GM12892 (cell line): ENCODE measurements at regions not wholly inside any gene's neighbourhood (a gene's known extent, or its start where the extent isn't known, plus 50 kb on each side); places are given as distances from the start of the nearest gene placed in this dataset.

Experiments
- DNase-seq: peaks from one replicate; pipeline ENCODE4 v3.0.0; 2011; ENCODE audit not compliant: insufficient read length
- FAIRE-seq: peaks from 2 replicates; lab custom pipeline; 2011; peaks lifted over from hg19 to GRCh38; lab: Jason Lieb, UNC
- POLR2A ChIP-seq: IDR thresholded peaks from 2 replicates; pipeline ENCODE4 v1.6.1; 2011; ENCODE audit warnings: low read depth, low read length, control low read depth
- POLR2AphosphoS5 ChIP-seq: IDR thresholded peaks from 2 replicates; pipeline ENCODE4 v1.6.1; 2011; ENCODE audit warnings: low read depth, low read length, control low read depth
- TAF1 ChIP-seq: IDR thresholded peaks from 2 replicates; pipeline ENCODE4 v1.6.1; 2011; ENCODE audit warnings: low read depth, mild to moderate bottlenecking, control low read depth, low read length, borderline replicate concordance

GRCh38 chr10:111335826-111336225 is 259.0 kb downstream of the ADRA2A start:
- DNase-seq (no peak), FAIRE-seq (no peak)
- TF ChIP-seq POLR2A (no peak), TAF1 (no peak), POLR2AphosphoS5 (no peak)

DNA sequence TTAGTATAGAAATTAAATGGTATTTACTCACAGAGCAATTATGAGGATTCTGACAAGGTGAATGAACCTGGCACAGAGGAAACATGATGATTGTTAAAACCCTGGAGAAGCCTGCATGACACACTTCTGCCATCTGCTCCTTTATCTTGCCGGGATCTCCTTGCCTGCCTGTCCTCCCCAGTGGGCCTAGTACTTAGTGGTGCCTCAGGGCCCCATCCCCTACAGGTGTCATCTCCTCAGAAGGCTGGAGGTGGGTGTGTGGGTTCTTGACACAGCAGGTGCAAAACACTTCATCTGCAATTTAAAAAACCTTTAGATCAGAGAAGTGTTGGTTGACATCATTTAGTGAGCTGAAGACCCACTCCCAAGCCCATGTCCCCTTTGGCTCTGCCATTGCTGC is 261.2 kb downstream of the ADRA2A start:
- DNase-seq = no peak
- no peak for FAIRE-seq
- TF ChIP-seq POLR2AphosphoS5 (no peak), TAF1 (no peak), POLR2A (no peak)

DNA sequence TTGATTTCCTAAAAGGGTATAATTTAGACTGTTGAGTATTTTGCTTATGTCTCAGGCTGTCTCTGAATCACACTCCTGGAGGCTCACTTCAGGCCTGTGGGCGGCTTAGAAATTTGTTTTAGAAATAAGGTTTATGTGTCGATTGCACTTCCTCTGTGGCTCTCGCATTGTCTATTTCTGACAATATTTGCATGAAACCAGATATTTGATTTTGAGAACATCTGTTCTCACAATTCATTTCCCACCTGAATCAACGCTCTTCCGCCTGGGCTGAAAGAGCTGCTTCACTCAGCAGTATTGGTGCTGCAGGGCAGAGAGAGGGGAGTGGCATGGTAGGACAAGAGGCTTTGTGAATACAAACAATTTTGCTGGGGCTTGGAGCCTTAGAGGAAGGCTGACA is 262.0 kb downstream of the ADRA2A start:
- FAIRE-seq (peak; percentile 30), DNase-seq (no peak)
- TF ChIP-seq POLR2AphosphoS5 (no peak), POLR2A (no peak), TAF1 (no peak)

GRCh38 chr10:111344804-111345203 is 268.0 kb downstream of the ADRA2A start:
- TF ChIP-seq TAF1 (no peak), POLR2AphosphoS5 (no peak), POLR2A (no peak)
- FAIRE-seq (no peak), DNase-seq (no peak)

- TF ChIP-seq POLR2A (no peak), TAF1 (no peak), POLR2AphosphoS5 (no peak)
- DNase-seq (no peak), FAIRE-seq (no peak)
Measured at GRCh38 chr10:111347386-111348013, 270.7 kb downstream of the ADRA2A start.

GRCh38 chr10:111348076-111348475 is 271.2 kb downstream of the ADRA2A start:
- FAIRE-seq (no peak), DNase-seq (no peak)
- TF ChIP-seq POLR2A (no peak), TAF1 (no peak), POLR2AphosphoS5 (no peak)

DNA sequence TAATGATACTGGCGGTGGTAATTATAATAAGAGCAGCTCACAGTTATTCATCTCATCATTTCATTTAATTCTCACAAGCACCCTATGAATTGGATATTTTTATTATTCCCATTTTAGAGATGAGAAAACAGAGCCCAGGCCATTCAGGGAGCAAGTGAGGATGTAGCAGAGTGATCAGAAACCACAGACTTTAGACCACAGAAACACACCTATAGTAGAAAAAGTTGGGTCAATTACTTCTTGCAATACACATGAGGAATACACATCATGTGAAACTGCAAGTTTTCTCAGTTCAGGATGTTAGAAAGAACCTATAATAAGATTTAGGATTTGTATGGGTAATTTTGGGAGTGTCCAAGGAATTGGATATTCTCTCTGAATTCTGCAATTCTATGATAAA is 278.0 kb downstream of the ADRA2A start:
- FAIRE-seq = no peak
- no peak for TF ChIP-seq POLR2A
- no peak for TF ChIP-seq POLR2AphosphoS5
- TF ChIP-seq TAF1 = no peak
- DNase-seq = no peak

DNA sequence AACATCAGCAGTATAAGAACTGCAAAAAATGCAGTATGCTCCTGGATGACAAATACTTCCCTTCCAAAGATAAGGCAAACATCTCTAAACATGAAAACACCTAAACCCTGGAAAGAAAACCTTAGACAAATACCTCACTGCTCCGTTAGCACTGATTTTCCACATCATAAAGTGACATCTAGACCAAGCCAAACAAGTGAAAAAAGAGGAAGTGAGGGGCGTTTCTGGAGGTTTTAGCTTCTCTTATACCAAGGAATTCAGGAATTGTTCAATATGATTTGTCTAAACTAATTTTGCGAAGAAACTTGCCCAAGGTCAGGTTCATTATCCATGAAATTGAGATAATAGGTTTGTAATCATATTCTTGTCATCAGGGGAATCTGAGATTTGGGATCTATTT is 279.7 kb downstream of the ADRA2A start:
- TF ChIP-seq POLR2AphosphoS5 (no peak), TAF1 (no peak), POLR2A (no peak)
- DNase-seq = no peak
- no peak for FAIRE-seq

GRCh38 chr10:111357859-111358258 is 281.0 kb downstream of the ADRA2A start:
- no peak for TF ChIP-seq POLR2A
- TF ChIP-seq TAF1 = no peak
- TF ChIP-seq POLR2AphosphoS5 = no peak
- FAIRE-seq (no peak), DNase-seq (no peak)

GRCh38 chr10:111360260-111360925 is 283.6 kb downstream of the ADRA2A start:
- DNase-seq (no peak), FAIRE-seq (no peak)
- TF ChIP-seq POLR2A = no peak
- TF ChIP-seq POLR2AphosphoS5 = no peak
- no peak for TF ChIP-seq TAF1

GRCh38 chr10:111367531-111367930 is 290.7 kb downstream of the ADRA2A start:
- no peak for FAIRE-seq
- no peak for DNase-seq
- TF ChIP-seq TAF1 = no peak
- no peak for TF ChIP-seq POLR2AphosphoS5
- no peak for TF ChIP-seq POLR2A

DNA sequence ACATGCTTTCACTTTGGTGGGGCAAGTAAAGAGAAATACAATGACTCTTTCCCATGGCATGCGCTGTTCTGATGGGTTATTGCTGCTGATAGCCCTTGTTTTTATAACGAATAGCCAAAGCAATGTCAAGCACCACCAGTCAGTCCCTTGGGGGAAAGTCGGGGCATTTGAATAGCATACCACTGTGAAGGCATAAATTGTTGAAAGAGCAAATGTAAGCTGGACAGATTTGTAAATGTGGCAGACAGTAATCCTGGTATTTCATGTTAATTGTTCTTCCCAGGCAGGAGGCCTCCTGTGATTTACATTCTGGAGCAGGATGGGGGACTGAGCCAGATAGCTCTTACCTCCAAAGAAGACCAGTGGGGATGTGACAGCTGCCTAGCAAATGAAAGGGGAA is 293.3 kb downstream of the ADRA2A start:
- FAIRE-seq = no peak
- TF ChIP-seq POLR2AphosphoS5 = no peak
- no peak for TF ChIP-seq POLR2A
- no peak for TF ChIP-seq TAF1
- DNase-seq = no peak

DNA sequence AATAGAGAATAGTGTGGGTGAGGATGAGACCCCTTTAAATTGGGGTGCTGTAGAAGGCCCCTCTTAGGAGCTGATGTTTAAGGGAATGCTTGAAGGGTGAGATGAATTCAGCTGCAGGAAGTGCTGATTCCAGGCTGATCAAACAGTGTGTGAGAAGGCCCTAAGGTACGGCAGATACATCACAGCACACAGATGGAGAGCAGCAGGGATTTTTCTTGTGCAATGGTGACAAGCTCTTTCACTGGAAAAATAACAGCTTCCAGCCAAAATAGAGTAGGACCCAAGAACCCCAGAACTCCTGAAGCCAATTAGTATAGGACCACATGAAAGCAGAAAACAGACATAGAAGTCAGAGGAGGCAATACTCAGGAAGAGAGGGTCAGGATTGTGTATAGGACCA is 296.9 kb downstream of the ADRA2A start:
- DNase-seq (no peak), FAIRE-seq (no peak)
- no peak for TF ChIP-seq TAF1
- TF ChIP-seq POLR2AphosphoS5 = no peak
- no peak for TF ChIP-seq POLR2A

DNA sequence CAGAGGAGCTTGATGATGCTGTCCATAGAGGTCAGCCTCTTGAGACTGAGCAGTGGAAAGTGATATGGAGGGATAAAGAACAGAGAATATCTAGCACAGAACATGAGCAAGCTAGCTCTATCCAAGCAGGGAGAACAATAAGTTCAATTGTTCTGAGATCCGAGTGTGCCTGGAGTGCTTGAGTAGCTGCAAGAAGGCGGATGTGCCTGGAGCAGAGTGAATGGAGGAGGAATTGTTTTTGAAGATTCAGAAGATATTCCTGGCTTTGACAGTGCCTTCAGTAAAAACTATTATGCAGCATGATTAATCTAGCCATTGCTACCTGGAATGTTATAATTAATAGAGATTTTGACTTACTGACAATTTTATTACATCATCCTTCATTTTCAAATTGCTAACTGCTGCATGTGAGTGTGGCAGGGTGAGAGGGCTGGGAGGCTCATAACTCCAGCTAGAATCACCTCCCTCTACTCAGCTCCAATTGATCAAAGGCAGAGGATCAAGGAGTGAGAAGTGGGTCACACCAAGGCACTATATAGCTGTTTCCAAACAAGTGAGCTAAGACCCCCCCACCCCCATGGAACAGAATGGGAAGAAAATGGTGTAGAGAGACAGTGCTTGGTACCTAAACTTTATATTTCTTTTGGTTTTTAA is 302.8 kb downstream of the ADRA2A start:
- no peak for FAIRE-seq
- no peak for DNase-seq
- TF ChIP-seq POLR2A = no peak
- no peak for TF ChIP-seq TAF1
- TF ChIP-seq POLR2AphosphoS5 = no peak
